ENCODE measurements at regions not wholly inside any gene's neighbourhood (a gene's known extent, or its start where the extent isn't known, plus 50 kb on each side); places are given as distances from the start of the nearest gene placed in this dataset.

DNA sequence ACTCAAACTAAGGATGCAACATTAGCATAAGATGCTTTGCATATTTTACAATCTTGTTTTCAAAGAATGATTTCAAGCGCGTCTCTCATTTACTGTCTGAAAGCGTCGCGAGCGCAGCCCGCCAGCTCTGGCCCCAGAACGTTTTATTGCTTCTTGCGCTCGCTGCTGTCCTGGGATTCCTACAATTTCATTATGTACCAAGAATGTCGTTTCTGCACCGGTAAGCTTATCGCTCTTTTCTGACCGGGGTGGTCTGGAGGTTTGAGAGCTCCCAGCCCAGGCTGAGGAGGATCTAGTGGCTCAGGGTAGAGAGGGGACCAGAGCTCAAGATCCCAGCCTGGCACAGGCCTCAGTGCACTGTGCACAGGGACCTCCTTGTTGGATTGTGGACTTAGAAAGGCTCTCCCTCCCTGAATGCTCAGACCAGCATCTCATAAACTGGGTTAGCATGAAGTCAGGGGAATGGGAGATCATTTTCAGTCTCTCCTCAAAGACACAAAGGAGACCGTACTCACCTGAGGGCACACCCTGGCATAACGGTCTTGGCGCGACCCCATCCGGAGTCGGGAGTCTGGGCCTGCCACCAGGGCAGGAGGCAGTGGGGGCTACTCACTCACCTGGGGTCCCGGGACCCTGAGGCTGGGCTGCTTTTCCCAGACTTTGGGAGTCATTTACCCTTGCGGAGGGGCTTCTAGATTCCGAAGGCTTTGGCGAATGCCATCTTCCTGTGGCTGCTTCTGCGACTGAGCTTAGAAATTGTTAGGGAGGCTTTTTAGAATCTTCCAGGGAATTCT is 817.4 kb downstream of the BRD1 start:
- no peak for TF ChIP-seq POLR2A (IDR thresholded peaks at IDR 0.05)
- TF ChIP-seq CTCF (IDR thresholded peaks at IDR 0.05) = no peak

Measured in heart left ventricle (tissue), 13 donors.